Fibroblast of lung (primary cell): ENCODE measurements at regions not wholly inside any gene's neighbourhood (a gene's known extent, or its start where the extent isn't known, plus 50 kb on each side); places are given as distances from the start of the nearest gene placed in this dataset.

ENCODE experiments used
- DNase-seq, 2 donors: peaks; one replicate each; pipeline versions ENCODE4 v3.0.0 to v3.0.0-alpha.2; 2010; ENCODE audit warnings: low read depth in 2 of 2
- H2AFZ ChIP-seq: 2 replicates; pipeline ENCODE4 v1.5.1; 2012; ENCODE audit warnings: low read length, control low read depth, inconsistent platforms
- H3K27ac ChIP-seq: 2 replicates; pipeline ENCODE4 v1.5.1; 2011; ENCODE audit warnings: low read length, control low read depth; ENCODE audit not compliant: insufficient read depth
- H3K27me3 ChIP-seq: 2 replicates; pipeline ENCODE4 v1.5.1; 2011; ENCODE audit warnings: mild to moderate bottlenecking, low read length; ENCODE audit not compliant: control insufficient read depth, insufficient read depth
- H3K36me3 ChIP-seq: 2 replicates; pipeline ENCODE4 v1.5.1; 2011; ENCODE audit warnings: low read length; ENCODE audit not compliant: control insufficient read depth, insufficient read depth
- H3K4me1 ChIP-seq: 2 replicates; pipeline ENCODE4 v1.5.1; 2011; ENCODE audit warnings: low read length; ENCODE audit not compliant: control insufficient read depth, insufficient read depth; ENCODE audit errors: extremely low read depth
- H3K4me2 ChIP-seq: 2 replicates; pipeline ENCODE4 v1.5.1; 2011; ENCODE audit warnings: low read length, control low read depth; ENCODE audit not compliant: insufficient read depth; ENCODE audit errors: extremely low read depth
- H3K4me3 ChIP-seq, 4 experiments: fragments of 200-600 bp in 1 of 4; sonication (generic) in 1 of 4; replicated peaks in 1 of 4; 2 replicates each; pipeline ENCODE4 v1.5.1; 2011 to 2016; ENCODE audit warnings: low read length in 4 of 4, low read depth in 3 of 4, mild to moderate bottlenecking in 3 of 4, control low read depth in 2 of 4, inconsistent platforms in 1 of 4, mixed read lengths in 1 of 4; ENCODE audit not compliant: insufficient read depth in 1 of 4; ENCODE audit errors: control extremely low read depth in 1 of 4
- H3K79me2 ChIP-seq: 2 replicates; pipeline ENCODE4 v1.5.1; 2012; ENCODE audit warnings: mild to moderate bottlenecking, low read length, inconsistent platforms; ENCODE audit not compliant: control insufficient read depth, insufficient read depth
- H3K9ac ChIP-seq: 2 replicates; pipeline ENCODE4 v1.5.1; 2011; ENCODE audit warnings: mild to moderate bottlenecking, low read length, control low read depth; ENCODE audit not compliant: insufficient read depth
- H3K9me3 ChIP-seq: 2 replicates; pipeline ENCODE4 v1.5.1; 2012; ENCODE audit warnings: low read depth, low read length; ENCODE audit not compliant: control insufficient read depth, insufficient read depth
- H4K20me1 ChIP-seq: 2 replicates; pipeline ENCODE4 v1.5.1; 2011; ENCODE audit warnings: low read length; ENCODE audit not compliant: control insufficient read depth, insufficient read depth; ENCODE audit errors: extremely low read depth
- EZH2 ChIP-seq: IDR thresholded peaks from 2 replicates; pipeline ENCODE4 v1.5.1; 2012; ENCODE audit warnings: low read length, control low read depth, mild to moderate bottlenecking; ENCODE audit errors: missing control alignments
- TF ChIP-seq, protein P1 (sequence below), 2 donors: IDR thresholded peaks in 1 of 2; conservative IDR thresholded peaks in 1 of 2; 1 replicate in 1 of 2; 2 replicates in 1 of 2; pipeline ENCODE4 v1.5.1; 2011 to 2012; ENCODE audit warnings: low read length in 2 of 2, control low read depth in 1 of 2, inconsistent platforms in 1 of 2, low read depth in 1 of 2, mild to moderate bottlenecking in 1 of 2

DNA sequence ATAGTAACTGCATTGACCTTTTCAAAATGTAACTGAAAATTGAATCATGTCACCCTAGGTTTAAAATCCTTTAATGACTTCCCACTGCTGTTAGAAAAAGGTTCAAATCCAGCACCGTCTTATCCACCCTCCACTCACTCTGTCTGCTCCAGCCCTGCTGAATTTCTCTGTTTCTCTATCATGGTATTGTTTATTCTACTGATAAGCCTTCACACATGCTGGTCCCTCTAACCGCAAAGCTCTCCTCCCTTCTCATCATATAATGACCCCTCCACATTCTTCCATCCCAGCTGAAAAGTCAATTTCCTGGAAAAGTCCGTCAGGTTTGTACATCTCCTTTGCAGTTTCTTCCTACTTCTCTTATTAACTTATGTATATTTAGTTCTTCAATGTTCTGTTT, 389.2 kb upstream of the F9 start:
- H3K4me1 ChIP-seq: no peaks in the 10 kb centered on the region
- H3K79me2 ChIP-seq: no peaks in the 10 kb centered on the region
- no peak for TF ChIP-seq EZH2
- TF ChIP-seq, protein P1, sequence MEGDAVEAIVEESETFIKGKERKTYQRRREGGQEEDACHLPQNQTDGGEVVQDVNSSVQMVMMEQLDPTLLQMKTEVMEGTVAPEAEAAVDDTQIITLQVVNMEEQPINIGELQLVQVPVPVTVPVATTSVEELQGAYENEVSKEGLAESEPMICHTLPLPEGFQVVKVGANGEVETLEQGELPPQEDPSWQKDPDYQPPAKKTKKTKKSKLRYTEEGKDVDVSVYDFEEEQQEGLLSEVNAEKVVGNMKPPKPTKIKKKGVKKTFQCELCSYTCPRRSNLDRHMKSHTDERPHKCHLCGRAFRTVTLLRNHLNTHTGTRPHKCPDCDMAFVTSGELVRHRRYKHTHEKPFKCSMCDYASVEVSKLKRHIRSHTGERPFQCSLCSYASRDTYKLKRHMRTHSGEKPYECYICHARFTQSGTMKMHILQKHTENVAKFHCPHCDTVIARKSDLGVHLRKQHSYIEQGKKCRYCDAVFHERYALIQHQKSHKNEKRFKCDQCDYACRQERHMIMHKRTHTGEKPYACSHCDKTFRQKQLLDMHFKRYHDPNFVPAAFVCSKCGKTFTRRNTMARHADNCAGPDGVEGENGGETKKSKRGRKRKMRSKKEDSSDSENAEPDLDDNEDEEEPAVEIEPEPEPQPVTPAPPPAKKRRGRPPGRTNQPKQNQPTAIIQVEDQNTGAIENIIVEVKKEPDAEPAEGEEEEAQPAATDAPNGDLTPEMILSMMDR (conservative IDR thresholded peaks at IDR 0.05 in 1 of 2, IDR thresholded peaks at IDR 0.05 in 1 of 2; ENCODE audit: low read depth in 1 of 2, low read length in 2 of 2): no peak
- H3K27ac ChIP-seq: no peak overlapping the region
- no peaks in the 10 kb centered on the region for H3K27me3 ChIP-seq
- H3K9me3 ChIP-seq: no peaks in the 10 kb centered on the region
- no peak overlapping the region for H3K4me2 ChIP-seq
- no peaks in the 10 kb centered on the region for H3K36me3 ChIP-seq
- no peak overlapping the region for H2AFZ ChIP-seq
- no peak overlapping the region for H3K4me3 ChIP-seq
- no peaks in the 10 kb centered on the region for H4K20me1 ChIP-seq
- DNase-seq: no peak
- H3K9ac ChIP-seq: no peak overlapping the region

GRCh38 chrX:139134316-139134715, 396.2 kb upstream of the F9 start:
- Histone ChIP-seq H3K27ac (no peak overlapping the region), H3K36me3 (no peaks in the 10 kb centered on the region), H3K4me3 (no peak overlapping the region), H3K9ac (no peak overlapping the region), H4K20me1 (no peaks in the 10 kb centered on the region), H3K4me2 (no peak overlapping the region), H2AFZ (no peak overlapping the region), H3K4me1 (no peaks in the 10 kb centered on the region), H3K79me2 (no peaks in the 10 kb centered on the region), H3K9me3 (no peaks in the 10 kb centered on the region), H3K27me3 (no peaks in the 10 kb centered on the region)
- DNase-seq: no peak
- TF ChIP-seq, protein P1 (conservative IDR thresholded peaks at IDR 0.05 in 1 of 2, IDR thresholded peaks at IDR 0.05 in 1 of 2; ENCODE audit: low read depth in 1 of 2, low read length in 2 of 2): no peak
- no peak for TF ChIP-seq EZH2

GRCh38 chrX:139126493-139126892, 404.0 kb upstream of the F9 start:
- no peak overlapping the region for H2AFZ ChIP-seq
- no peaks in the 10 kb centered on the region for H3K36me3 ChIP-seq
- no peaks in the 10 kb centered on the region for H3K9me3 ChIP-seq
- H3K4me1 ChIP-seq: no peaks in the 10 kb centered on the region
- no peak for DNase-seq
- TF ChIP-seq EZH2: no peak
- TF ChIP-seq, protein P1 (conservative IDR thresholded peaks at IDR 0.05 in 1 of 2, IDR thresholded peaks at IDR 0.05 in 1 of 2; ENCODE audit: low read depth in 1 of 2, low read length in 2 of 2): no peak
- no peaks in the 10 kb centered on the region for H3K27me3 ChIP-seq
- H3K9ac ChIP-seq: no peak overlapping the region
- H3K4me2 ChIP-seq: no peak overlapping the region
- H3K4me3 ChIP-seq: no peak overlapping the region
- no peak overlapping the region for H3K27ac ChIP-seq
- H4K20me1 ChIP-seq: no peaks in the 10 kb centered on the region
- no peaks in the 10 kb centered on the region for H3K79me2 ChIP-seq
